HL-60 (cell line): ENCODE measurements at regions not wholly inside any gene's neighbourhood (a gene's known extent, or its start where the extent isn't known, plus 50 kb on each side); places are given as distances from the start of the nearest gene placed in this dataset.

Source experiments
- DNase-seq, 2 experiments: peaks; one replicate each; pipeline ENCODE4 v3.0.0-alpha.2; 2010 to 2020; ENCODE audit warnings: low read depth in 1 of 2, low spot score in 1 of 2
- H3K27ac ChIP-seq: fragments of 250-450 bp; sonication (Bioruptor Pico); replicated peaks from 2 replicates; pipeline ENCODE4 v1.5.1; 2020; ENCODE audit warnings: mild to moderate bottlenecking, moderate library complexity
- H3K27me3 ChIP-seq: fragments of 250-450 bp; sonication (Bioruptor Pico); 2 replicates; pipeline ENCODE4 v1.5.1; 2021; ENCODE audit warnings: mild to moderate bottlenecking, moderate library complexity; ENCODE audit not compliant: insufficient read depth, poor library complexity, severe bottlenecking
- H3K4me3 ChIP-seq: replicated peaks from 2 replicates; pipeline ENCODE4 v1.5.1; 2011; ENCODE audit warnings: mild to moderate bottlenecking, control low read depth, low read length; ENCODE audit not compliant: insufficient read depth
- CTCF ChIP-seq: IDR thresholded peaks from one replicate; pipeline ENCODE4 v1.5.1; 2011; ENCODE audit warnings: low read length, control low read depth, inconsistent platforms; ENCODE audit not compliant: insufficient read depth
- GABPA ChIP-seq: IDR thresholded peaks from 2 replicates; pipeline ENCODE4 v1.6.1; 2012; ENCODE audit warnings: low read depth
- POLR2AphosphoS5 ChIP-seq: IDR thresholded peaks from 2 replicates; pipeline ENCODE4 v1.6.1; 2012; ENCODE audit warnings: low read depth
- REST ChIP-seq: IDR thresholded peaks from 2 replicates; pipeline ENCODE4 v1.6.1; 2012; ENCODE audit warnings: low read depth; ENCODE audit not compliant: insufficient replicate concordance
- SPI1 ChIP-seq: IDR thresholded peaks from 2 replicates; pipeline ENCODE4 v1.6.1; 2012; ENCODE audit warnings: low read depth, mild to moderate bottlenecking, borderline replicate concordance

GRCh38 chr2:106646605-106647004 is 159.4 kb downstream of the CD8B2 start:
- Histone ChIP-seq H3K27ac (no peak overlapping the region), H3K4me3 (no peak overlapping the region), H3K27me3 (no peaks in the 10 kb centered on the region)
- DNase-seq, result no peak
- no peak for TF ChIP-seq REST
- TF ChIP-seq GABPA, result no peak
- TF ChIP-seq CTCF, result no peak

- DNase-seq, result no peak
- no peak overlapping the region for H3K27ac ChIP-seq
- H3K4me3 ChIP-seq, result no peak overlapping the region
- TF ChIP-seq GABPA (no peak), REST (no peak)
- H3K27me3 ChIP-seq, result no peaks in the 10 kb centered on the region
These were observed 162.1 kb downstream of the CD8B2 start for GRCh38 chr2:106649306-106649705.

GRCh38 chr2:106653465-106653864 is 166.3 kb downstream of the CD8B2 start:
- no peaks in the 10 kb centered on the region for H3K27me3 ChIP-seq
- no peak overlapping the region for H3K27ac ChIP-seq
- no peak for DNase-seq
- H3K4me3 ChIP-seq, result no peak overlapping the region
- TF ChIP-seq CTCF (no peak), SPI1 (no peak), POLR2AphosphoS5 (no peak), REST (no peak)

- DNase-seq, result no peak
- TF ChIP-seq REST (no peak), GABPA (no peak), CTCF (no peak), SPI1 (no peak), POLR2AphosphoS5 (no peak)
- Histone ChIP-seq H3K27ac (no peak overlapping the region), H3K4me3 (no peak overlapping the region), H3K27me3 (no peaks in the 10 kb centered on the region)
These were observed 171.5 kb downstream of the CD8B2 start for GRCh38 chr2:106658616-106659015.
